Stimulated activated CD8-positive, alpha-beta memory T cell treated with anti-CD3 and anti-CD28 coated beads, Interleukin-7, amount 100 ng/mL, for 1 hour (primary cell): ENCODE measurements at regions not wholly inside any gene's neighbourhood (a gene's known extent, or its start where the extent isn't known, plus 50 kb on each side); places are given as distances from the start of the nearest gene placed in this dataset.

Experiments used
- DNase-seq, 2 donors: peaks; one replicate each; pipeline ENCODE4 v3.0.0-alpha.2; 2020; ENCODE audit warnings: low read depth in 2 of 2

GRCh38 chr13:59609421-59609820, 554.3 kb downstream of the DIAPH3 start:
- no peak for DNase-seq
